ENCODE measurements at regions not wholly inside any gene's neighbourhood (a gene's known extent, or its start where the extent isn't known, plus 50 kb on each side); places are given as distances from the start of the nearest gene placed in this dataset.

- Histone ChIP-seq H3K4me1 (no peaks in the 10 kb centered on the region), H3K4me3 (no peak overlapping the region), H3K36me3 (no peaks in the 10 kb centered on the region), H3K27me3 (no peaks in the 10 kb centered on the region), H3K9me3 (no peaks in the 10 kb centered on the region), H3K27ac (no peak overlapping the region)
- no peak for TF ChIP-seq POLR2A (IDR thresholded peaks at IDR 0.05)
- TF ChIP-seq, protein P1, sequence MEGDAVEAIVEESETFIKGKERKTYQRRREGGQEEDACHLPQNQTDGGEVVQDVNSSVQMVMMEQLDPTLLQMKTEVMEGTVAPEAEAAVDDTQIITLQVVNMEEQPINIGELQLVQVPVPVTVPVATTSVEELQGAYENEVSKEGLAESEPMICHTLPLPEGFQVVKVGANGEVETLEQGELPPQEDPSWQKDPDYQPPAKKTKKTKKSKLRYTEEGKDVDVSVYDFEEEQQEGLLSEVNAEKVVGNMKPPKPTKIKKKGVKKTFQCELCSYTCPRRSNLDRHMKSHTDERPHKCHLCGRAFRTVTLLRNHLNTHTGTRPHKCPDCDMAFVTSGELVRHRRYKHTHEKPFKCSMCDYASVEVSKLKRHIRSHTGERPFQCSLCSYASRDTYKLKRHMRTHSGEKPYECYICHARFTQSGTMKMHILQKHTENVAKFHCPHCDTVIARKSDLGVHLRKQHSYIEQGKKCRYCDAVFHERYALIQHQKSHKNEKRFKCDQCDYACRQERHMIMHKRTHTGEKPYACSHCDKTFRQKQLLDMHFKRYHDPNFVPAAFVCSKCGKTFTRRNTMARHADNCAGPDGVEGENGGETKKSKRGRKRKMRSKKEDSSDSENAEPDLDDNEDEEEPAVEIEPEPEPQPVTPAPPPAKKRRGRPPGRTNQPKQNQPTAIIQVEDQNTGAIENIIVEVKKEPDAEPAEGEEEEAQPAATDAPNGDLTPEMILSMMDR (IDR thresholded peaks at IDR 0.05) = no peak
- no peak for TF ChIP-seq POLR2AphosphoS5 (IDR thresholded peaks at IDR 0.05; ENCODE audit: insufficient read depth in 1 of 2, low read depth in 1 of 2)
- intact Hi-C loops (cut with DNase I) = no loop called here
- DNase-seq (ENCODE audit: extremely low spot score in 2 of 2) = no peak
Observed at GRCh38 chr4:10212901-10213300, 96.3 kb upstream of the WDR1 start.

DNA sequence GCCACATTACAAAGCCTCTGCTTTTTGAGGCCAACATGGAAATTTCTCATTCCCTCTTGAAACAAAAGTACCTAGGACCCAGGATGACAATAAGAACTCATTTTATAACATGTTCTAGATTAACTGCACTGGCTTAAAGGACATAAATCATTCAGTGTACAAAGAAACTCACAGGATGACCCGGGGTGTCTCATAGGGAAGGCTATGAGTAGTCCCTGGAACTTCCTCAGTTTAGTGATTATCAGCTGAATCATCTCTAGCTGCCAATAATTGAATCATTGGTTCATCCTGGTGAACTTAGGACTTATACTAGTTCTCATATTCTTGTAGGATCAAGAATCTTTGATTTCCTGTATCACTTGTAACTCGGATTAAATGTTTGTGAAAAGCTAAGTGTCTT lies 95.8 kb upstream of the WDR1 start:
- Histone ChIP-seq H3K4me1 (no peaks in the 10 kb centered on the region), H3K27me3 (no peaks in the 10 kb centered on the region), H3K4me3 (no peak overlapping the region), H3K36me3 (no peaks in the 10 kb centered on the region), H3K27ac (no peak overlapping the region), H3K9me3 (no peaks in the 10 kb centered on the region)
- no peak for DNase-seq (ENCODE audit: extremely low spot score in 2 of 2)
- intact Hi-C loops (cut with DNase I) = no loop called here
- no peak for TF ChIP-seq POLR2AphosphoS5 (IDR thresholded peaks at IDR 0.05; ENCODE audit: insufficient read depth in 1 of 2, low read depth in 1 of 2)
- TF ChIP-seq, protein P1 (IDR thresholded peaks at IDR 0.05) = no peak
- TF ChIP-seq POLR2A (IDR thresholded peaks at IDR 0.05) = no peak

DNA sequence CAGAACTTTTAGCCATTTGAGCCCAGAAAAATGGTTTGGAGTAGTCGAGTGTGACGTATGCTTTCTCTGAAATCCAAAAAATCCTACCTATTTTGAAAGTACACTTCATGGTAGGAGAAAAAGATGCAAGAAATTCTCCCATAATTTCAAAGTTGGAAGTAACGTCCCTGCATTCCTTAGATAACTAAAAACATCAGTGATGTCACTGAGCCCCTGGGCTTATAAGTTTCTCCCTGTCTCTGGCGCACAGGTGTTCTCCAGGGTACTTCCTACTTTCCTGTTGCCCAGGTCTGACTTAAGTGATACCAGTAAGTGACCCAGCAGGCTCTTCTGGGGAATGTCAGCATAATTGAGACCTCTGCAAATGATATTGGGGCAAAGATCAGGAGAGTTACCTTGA lies 90.5 kb upstream of the WDR1 start:
- Histone ChIP-seq H3K27me3 (no peaks in the 10 kb centered on the region), H3K27ac (no peak overlapping the region), H3K36me3 (no peaks in the 10 kb centered on the region), H3K9me3 (no peaks in the 10 kb centered on the region), H3K4me1 (no peaks in the 10 kb centered on the region), H3K4me3 (no peak overlapping the region)
- no peak for DNase-seq (ENCODE audit: extremely low spot score in 2 of 2)
- TF ChIP-seq POLR2AphosphoS5 (IDR thresholded peaks at IDR 0.05; ENCODE audit: insufficient read depth in 1 of 2, low read depth in 1 of 2) (no peak), POLR2A (IDR thresholded peaks at IDR 0.05) (no peak)
- TF ChIP-seq, protein P1 (IDR thresholded peaks at IDR 0.05) = no peak
- intact Hi-C loops (cut with DNase I) = no loop called here

GRCh38 chr4:10205223-10205622 lies 88.6 kb upstream of the WDR1 start:
- no peaks in the 10 kb centered on the region for H3K9me3 ChIP-seq
- no peaks in the 10 kb centered on the region for H3K27me3 ChIP-seq
- H3K27ac ChIP-seq = no peak overlapping the region
- no peak for TF ChIP-seq POLR2A (IDR thresholded peaks at IDR 0.05)
- TF ChIP-seq, protein P1 (IDR thresholded peaks at IDR 0.05) = no peak
- TF ChIP-seq POLR2AphosphoS5 (IDR thresholded peaks at IDR 0.05; ENCODE audit: insufficient read depth in 1 of 2, low read depth in 1 of 2) = no peak
- no peaks in the 10 kb centered on the region for H3K4me1 ChIP-seq
- no peak overlapping the region for H3K4me3 ChIP-seq
- no peaks in the 10 kb centered on the region for H3K36me3 ChIP-seq
- no peak for DNase-seq (ENCODE audit: extremely low spot score in 2 of 2)
- intact Hi-C loops (cut with DNase I) = no loop called here

- no peak overlapping the region for H3K27ac ChIP-seq
- no peak overlapping the region for H3K4me3 ChIP-seq
- H3K4me1 ChIP-seq = no peaks in the 10 kb centered on the region
- intact Hi-C loops (cut with DNase I) = no loop called here
- no peak for DNase-seq (ENCODE audit: extremely low spot score in 2 of 2)
- H3K36me3 ChIP-seq = no peaks in the 10 kb centered on the region
- no peak for TF ChIP-seq POLR2A (IDR thresholded peaks at IDR 0.05)
- H3K27me3 ChIP-seq = no peaks in the 10 kb centered on the region
- no peaks in the 10 kb centered on the region for H3K9me3 ChIP-seq
Observed at GRCh38 chr4:10204401-10205058, 87.9 kb upstream of the WDR1 start.

Measured in vagina (tissue), 2 donors.